Uterus (tissue), 2 donors: ENCODE measurements at regions not wholly inside any gene's neighbourhood (a gene's known extent, or its start where the extent isn't known, plus 50 kb on each side); places are given as distances from the start of the nearest gene placed in this dataset.

Experiments
- CTCF ChIP-seq, 4 experiments: fragments of 200-600 bp in 2 of 4; fragments of 450-650 bp in 2 of 4; sonication (generic) in 2 of 4; IDR thresholded peaks; one replicate each; pipeline ENCODE4 v1.5.1; 2016 to 2019; ENCODE audit warnings: antibody characterized with exemption in 4 of 4, mild to moderate bottlenecking in 2 of 4, moderate library complexity in 1 of 4
- POLR2A ChIP-seq, 2 donors: fragments of 450-650 bp; IDR thresholded peaks; one replicate each; pipeline ENCODE4 v1.6.1; 2016; ENCODE audit warnings: antibody characterized with exemption in 2 of 2, mild to moderate bottlenecking in 1 of 2, moderate library complexity in 1 of 2

GRCh38 chr3:169026543-169027182 is 636.8 kb downstream of the MECOM start:
- TF ChIP-seq CTCF (IDR thresholded peaks at IDR 0.05) = no peak
- no peak for TF ChIP-seq POLR2A (IDR thresholded peaks at IDR 0.05)
